Hematopoietic multipotent progenitor cell treated with erythropoietin and hydrocortisone succinate and interleukin-3 and kit ligand, for 4 days (in vitro differentiated cells): ENCODE measurements at regions not wholly inside any gene's neighbourhood (a gene's known extent, or its start where the extent isn't known, plus 50 kb on each side); places are given as distances from the start of the nearest gene placed in this dataset.
A peak's percentile ranks its signal among the peaks of the same experiment; 100 is the strongest.
"Not testable (repeated sequence)": the region's sequence is repeated elsewhere in the genome, so short reads cannot be mapped to it uniquely, and the experiment has no call there.

Experiments
- DNase-seq: peaks from one replicate; pipeline ENCODE4 v3.0.0-alpha.2; 2015

DNA sequence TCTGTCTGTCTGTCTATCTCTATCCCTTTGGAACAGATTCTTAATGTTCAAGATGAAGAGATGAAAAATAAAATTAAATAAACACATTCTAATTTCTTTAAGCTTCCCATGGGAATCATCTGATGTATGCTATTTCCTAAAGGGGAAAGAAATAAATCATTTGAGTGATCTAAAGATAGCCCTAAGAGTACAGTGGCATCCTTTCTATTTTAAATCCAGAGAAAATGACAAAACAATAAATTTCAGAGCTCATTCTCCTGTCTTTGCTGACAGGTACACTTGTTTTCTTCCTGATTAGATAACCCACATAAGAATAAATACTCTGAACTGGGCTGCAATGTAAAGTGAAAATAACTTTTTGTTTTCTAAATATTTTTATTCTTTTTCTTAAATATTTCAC lies 550.4 kb downstream of the JRKL start:
- DNase-seq, result no peak

DNA sequence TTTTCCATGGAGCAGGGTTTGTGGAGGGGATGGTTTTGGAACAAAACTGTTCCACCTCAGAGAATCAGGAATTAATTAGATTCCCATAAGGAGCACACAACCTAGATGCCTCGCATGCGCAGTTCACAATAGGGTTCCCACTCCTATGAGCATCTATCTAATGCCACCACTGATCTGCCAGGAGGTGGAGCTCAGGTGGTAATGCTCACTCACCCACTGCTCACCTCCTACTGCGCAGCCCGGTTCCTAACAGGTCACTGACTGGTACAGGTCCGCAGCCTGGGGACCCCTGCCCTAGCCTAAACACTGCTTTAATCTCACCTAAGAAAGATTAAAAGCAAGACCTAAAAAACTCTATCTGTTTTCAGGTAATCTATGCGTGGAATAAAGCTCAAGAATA lies 553.0 kb downstream of the JRKL start:
- no peak for DNase-seq

GRCh38 chr11:96943970-96944369 lies 554.2 kb downstream of the JRKL start:
- DNase-seq, result no peak

DNA sequence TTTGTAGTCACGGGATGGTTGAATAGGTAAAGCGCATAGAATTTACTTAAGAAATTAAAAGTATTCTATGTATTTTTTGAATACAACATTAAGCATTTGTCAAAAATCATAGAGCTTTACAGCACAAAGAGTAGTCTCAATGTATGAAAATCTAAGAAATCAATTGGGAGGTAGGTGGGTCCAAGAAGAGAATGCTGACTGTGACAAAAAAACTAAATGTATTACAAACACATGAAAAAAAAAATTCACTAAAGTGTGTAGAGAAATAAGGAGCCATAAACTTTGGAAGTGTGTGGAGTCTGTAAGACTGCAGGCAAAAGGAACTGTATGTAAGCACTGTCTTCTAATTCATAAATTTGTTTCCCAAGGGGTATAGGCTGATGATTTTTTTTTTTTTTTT lies 558.3 kb downstream of the JRKL start:
- DNase-seq, result no peak

DNA sequence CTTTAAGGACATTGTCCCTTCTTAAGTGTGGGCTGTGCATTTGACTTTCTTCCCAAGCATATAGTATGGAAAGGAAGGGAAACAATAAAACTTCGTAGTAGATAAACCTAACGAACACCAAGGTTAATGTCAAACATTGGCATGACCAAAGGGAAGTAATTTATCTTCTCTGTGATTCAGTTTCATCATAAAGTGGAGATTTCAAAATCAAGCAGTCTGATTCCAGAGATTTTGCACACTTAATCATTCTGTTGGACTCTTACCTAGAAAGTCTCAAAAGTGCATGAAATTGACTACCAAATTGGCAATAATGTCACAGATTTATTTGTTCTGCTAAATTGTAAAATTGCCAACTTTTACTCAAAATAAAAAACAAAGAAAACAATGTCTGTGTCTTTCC lies 559.7 kb downstream of the JRKL start:
- no peak for DNase-seq

DNA sequence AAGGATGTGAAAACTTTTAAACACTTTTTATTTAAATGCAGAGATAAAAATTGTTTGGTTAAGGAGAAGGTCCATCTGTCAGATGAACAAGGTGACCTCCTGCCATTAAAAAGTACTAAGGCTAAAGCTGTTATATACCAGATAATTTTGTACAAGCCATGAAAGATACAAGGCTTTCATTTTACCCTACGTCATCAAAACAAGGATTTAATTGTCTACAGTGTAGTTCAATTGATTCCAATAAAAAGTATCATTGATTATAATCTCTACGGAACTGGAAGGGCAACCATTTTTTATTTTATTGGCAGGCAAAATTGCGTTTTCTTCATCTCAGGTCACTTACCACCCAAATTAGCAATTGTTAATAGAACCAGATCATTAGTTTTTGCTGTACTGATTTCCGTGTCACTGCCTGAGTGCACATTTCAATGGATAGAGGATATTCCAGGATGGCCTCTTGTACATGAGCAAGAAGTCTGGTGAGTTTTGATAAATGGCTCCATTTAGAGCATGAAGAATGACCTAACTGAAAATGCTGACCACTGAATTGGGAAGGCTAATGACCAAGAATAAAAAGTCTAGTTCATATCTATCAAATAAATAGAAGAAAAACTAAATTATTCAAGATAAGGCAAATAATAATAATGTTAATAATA lies 564.9 kb downstream of the JRKL start:
- no peak for DNase-seq

DNA sequence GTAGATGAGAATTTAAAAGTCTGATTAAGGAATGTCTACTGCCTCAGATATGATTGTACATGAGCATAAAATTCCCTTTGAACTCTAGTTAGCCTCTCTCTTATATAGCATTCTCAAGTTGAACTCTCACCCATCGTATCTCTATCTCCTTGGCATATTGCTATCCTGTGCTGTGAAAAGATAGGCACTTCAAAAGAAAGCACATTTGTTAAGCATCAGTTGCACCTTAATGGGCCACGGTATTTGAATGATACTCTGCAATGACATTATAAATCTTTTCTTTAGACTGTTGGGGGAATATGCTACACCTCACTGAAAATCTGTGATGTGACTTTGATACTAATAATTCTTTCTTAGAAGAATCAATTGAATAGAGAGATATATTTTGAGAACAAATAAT lies 570.7 kb downstream of the JRKL start:
- no peak for DNase-seq

DNA sequence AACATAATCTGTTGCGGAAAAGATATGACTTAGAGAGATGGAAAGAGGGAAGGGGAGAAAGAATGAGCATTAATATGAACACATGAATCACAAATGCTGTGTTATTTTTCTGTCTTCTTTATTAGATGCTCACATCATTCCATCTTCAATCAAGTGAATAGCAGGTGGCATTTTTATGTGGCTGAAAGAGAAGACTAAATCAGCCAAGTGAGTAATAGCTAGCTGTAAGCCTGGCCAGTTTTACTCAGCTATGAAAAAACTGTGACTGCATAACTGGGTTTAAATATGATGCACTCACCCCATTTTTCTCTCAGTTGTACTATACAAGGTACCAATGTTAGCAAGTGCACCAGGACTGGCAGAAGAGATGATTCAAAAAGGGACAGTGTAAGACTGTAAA lies 571.1 kb downstream of the JRKL start:
- DNase-seq, result no peak

DNA sequence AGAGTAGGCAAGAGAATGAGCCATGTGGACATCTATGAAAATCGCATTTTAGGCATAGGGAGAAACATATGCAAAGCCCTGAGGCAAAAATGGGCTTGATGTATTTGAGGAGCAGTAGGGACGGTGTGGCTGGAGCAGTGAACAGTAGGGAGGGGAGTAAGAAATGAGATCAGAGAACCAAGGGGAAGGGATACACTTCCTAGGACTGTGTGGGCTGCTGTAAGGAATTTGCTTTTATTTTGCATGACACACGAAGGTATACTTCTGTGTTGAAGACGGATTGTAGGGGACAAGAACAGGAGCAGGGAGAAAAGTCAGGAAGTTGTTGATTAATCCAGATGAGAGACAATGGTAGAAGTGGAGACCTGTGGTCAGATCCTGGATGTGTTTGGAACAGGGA lies 572.1 kb downstream of the JRKL start:
- DNase-seq, result no peak

GRCh38 chr11:96963375-96963774 lies 573.6 kb downstream of the JRKL start:
- no peak for DNase-seq

- peak; percentile 57 for DNase-seq
These were observed 574.8 kb downstream of the JRKL start for GRCh38 chr11:96964661-96965060.

DNA sequence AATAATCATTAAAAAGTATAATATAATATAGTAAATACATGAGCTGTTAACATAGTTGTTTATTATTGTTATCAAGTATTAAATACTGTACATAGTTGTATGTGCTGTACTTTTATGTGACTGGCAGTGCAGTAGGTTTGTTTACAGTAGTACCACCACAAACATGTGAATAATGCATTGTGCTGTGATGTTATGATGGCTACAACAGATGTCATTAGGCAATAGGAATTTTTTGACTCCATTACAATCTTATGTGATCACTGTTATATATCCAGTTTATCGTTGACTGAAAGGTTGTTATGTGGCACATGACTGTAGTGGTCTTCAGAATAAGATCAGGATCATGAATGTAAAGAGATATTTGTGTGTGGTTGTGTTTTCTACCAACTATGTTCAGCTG lies 577.8 kb downstream of the JRKL start:
- no peak for DNase-seq

DNA sequence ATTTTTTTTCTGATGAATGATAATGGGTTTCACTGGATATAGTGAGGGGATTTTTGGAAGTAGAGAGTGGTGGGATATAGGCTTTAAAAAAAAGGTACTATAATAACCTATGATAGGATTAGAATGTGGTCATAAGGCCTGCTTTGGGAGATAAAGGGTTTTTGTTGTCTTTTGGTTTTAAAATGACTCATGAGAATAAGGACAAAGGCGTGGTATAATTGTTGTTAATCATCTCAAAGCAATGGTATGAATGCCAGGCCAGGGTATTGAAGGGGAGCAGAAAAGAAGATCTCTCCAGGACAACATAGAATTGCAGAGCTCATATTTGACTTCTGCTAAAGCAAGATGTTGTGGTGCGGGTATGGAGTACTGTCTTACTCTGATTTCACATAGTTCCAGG lies 579.4 kb downstream of the JRKL start:
- DNase-seq, result peak; percentile 48

- DNase-seq, result no peak
These were observed 588.9 kb downstream of the JRKL start for GRCh38 chr11:96978751-96979150.

DNA sequence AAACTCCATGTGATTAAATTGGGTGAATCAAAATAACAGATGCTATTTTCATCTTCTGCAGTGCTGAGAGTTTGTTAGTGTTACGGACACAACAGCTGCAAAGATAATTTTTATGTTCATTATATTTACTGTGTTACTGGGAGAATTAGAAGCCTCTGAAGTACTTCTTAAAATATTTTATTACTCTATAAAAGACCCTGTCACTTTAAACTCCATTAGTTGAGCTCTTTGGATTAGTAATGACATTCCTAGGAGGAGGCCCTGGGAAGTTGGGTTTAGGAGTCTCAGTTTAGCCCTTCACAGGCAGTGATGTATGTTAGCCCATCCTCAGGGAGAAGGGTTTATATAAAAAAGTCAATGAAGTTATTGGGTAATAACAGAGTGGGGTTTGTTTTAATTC lies 596.7 kb downstream of the JRKL start:
- DNase-seq, result no peak

DNA sequence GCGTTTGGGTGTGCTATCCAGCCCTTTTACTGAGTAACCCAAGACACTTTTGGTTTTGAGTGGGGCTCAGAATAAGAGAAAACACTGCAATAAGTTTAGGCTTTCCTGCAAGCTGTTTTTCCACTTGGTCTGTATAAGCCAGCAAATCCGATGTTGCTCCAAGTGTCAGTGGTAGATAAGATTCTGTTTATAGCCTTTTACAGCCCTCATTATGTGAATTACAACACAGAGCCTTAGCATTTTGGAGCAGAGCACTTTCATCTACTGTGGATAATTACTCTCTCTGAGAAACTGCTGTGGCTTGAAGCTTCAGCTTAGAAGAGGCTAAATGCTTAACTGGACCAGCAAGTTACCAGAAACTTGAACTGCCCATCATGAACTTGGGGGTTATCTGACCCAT lies 601.1 kb downstream of the JRKL start:
- no peak for DNase-seq

- DNase-seq, result no peak
These were observed 610.7 kb downstream of the JRKL start for GRCh38 chr11:97000481-97000880.

DNA sequence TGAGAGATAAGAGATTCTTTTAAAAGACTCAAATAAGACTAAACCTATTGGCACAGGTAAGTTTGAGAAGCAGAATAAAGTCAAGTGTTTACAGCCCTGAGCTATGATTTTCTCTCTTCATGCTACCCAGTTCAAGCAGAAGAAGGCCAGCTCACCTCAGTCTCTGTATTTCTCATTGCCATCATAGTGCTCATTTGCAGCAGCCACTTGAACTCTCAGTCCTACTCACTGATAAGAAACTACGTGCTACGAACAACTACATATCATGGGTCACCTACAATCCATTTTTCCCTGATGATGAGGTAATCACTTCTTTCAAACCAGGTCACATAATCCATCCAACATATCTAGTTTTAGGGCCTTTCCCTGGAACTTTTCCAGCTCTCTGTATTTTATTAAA lies 617.5 kb downstream of the JRKL start:
- no peak for DNase-seq

- DNase-seq, result no peak
These were observed 619.8 kb downstream of the JRKL start for GRCh38 chr11:97009613-97010012.

- not testable (repeated sequence) for DNase-seq
These were observed 621.2 kb downstream of the JRKL start for GRCh38 chr11:97010997-97011396.

GRCh38 chr11:97015327-97015726 lies 625.5 kb downstream of the JRKL start:
- no peak for DNase-seq

- DNase-seq, result no peak
These were observed 629.5 kb downstream of the JRKL start for GRCh38 chr11:97019305-97019704.

- no peak for DNase-seq
These were observed 629.9 kb downstream of the JRKL start for GRCh38 chr11:97019754-97020153.

DNA sequence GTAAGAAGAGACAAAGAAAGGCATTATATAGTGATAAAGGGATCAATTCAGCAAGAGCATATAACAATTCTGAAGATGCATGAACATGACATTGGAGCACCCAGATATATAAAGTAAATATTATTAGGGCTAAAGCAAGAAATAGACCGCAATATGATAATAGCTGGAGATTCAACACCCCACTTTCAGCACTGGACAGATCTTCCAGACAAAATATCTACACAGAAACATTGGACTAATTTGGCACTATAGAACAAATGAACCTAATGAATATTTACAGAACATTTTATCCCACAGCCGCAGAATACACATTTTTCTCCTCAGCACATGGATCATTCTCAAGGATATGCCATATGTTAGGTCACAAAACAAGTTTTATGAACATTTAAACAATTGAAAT lies 633.1 kb downstream of the JRKL start:
- no peak for DNase-seq

DNA sequence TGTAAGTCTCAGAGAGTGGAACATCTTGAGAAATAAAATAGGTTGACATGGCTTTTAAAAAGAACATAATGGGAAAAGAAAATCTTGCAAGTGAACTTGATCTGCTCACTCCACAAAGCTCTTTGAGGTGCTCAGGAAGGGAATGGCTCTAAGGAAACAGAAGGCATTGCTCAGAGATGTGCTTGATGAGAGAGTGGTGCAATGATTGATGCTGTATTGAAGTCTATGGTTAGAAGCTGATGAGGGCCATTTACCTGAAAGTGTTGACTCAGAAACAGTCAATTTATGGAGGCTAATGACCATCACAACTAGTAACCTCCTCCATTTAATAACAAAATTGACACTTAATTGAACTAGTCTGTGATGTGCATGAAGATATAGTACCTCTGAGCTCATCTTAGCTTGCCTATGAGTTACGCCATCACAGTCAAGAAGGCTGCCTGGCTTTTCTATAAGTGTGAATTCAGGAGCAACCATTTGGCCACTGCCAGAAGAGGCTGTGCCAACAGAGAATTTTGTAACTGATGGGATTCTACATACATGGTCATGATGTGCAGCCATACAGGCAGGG lies 639.1 kb downstream of the JRKL start:
- DNase-seq, result no peak
